Activated CD8-positive, alpha-beta memory T cell treated with anti-CD3 and anti-CD28 coated beads, Interleukin-2, amount 50 U/mL, for 48 hours (primary cell): ENCODE measurements at regions not wholly inside any gene's neighbourhood (a gene's known extent, or its start where the extent isn't known, plus 50 kb on each side); places are given as distances from the start of the nearest gene placed in this dataset.
"Not testable (repeated sequence)": the region's sequence is repeated elsewhere in the genome, so short reads cannot be mapped to it uniquely, and the experiment has no call there.

Experiments used
- DNase-seq: peaks from one replicate; pipeline ENCODE4 v3.0.0-alpha.2; 2020

- DNase-seq = no peak
Measured at GRCh38 chr1:14273811-14274210, 324.7 kb upstream of the KAZN start.

GRCh38 chr1:14279891-14280290 lies 318.6 kb upstream of the KAZN start:
- DNase-seq = not testable (repeated sequence)

- DNase-seq = no peak
Measured at GRCh38 chr1:14280909-14281308, 317.6 kb upstream of the KAZN start.

- DNase-seq = no peak
Measured at GRCh38 chr1:14281412-14281811, 317.1 kb upstream of the KAZN start.

GRCh38 chr1:14282707-14283106 lies 315.8 kb upstream of the KAZN start:
- no peak for DNase-seq

- DNase-seq = no peak
Measured at GRCh38 chr1:14285238-14285637, 313.2 kb upstream of the KAZN start.

- DNase-seq = not testable (repeated sequence)
Measured at GRCh38 chr1:14291182-14291581, 307.3 kb upstream of the KAZN start.

- DNase-seq = no peak
Measured at GRCh38 chr1:14292520-14292919, 306.0 kb upstream of the KAZN start.

GRCh38 chr1:14294006-14294405 lies 304.5 kb upstream of the KAZN start:
- DNase-seq = no peak

GRCh38 chr1:14294860-14295536 lies 303.5 kb upstream of the KAZN start:
- DNase-seq = no peak

- DNase-seq = no peak
Measured at GRCh38 chr1:14296795-14297194, 301.7 kb upstream of the KAZN start.

GRCh38 chr1:14297356-14297755 lies 301.1 kb upstream of the KAZN start:
- DNase-seq = no peak

GRCh38 chr1:14298806-14299205 lies 299.7 kb upstream of the KAZN start:
- DNase-seq = no peak

- DNase-seq = no peak
Measured at GRCh38 chr1:14300991-14301703, 297.3 kb upstream of the KAZN start.

- no peak for DNase-seq
Measured at GRCh38 chr1:14301704-14302024, 296.8 kb upstream of the KAZN start.

- no peak for DNase-seq
Measured at GRCh38 chr1:14302025-14302424, 296.5 kb upstream of the KAZN start.

GRCh38 chr1:14303011-14303410 lies 295.5 kb upstream of the KAZN start:
- DNase-seq = no peak

- DNase-seq = no peak
Measured at GRCh38 chr1:14304381-14304865, 294.1 kb upstream of the KAZN start.

- DNase-seq = no peak
Measured at GRCh38 chr1:14308460-14308859, 290.0 kb upstream of the KAZN start.

GRCh38 chr1:14309984-14310383 lies 288.5 kb upstream of the KAZN start:
- DNase-seq = no peak

GRCh38 chr1:14310476-14310875 lies 288.0 kb upstream of the KAZN start:
- no peak for DNase-seq

GRCh38 chr1:14313731-14314431 lies 284.6 kb upstream of the KAZN start:
- DNase-seq = no peak

GRCh38 chr1:14318830-14319229 lies 279.7 kb upstream of the KAZN start:
- DNase-seq = no peak

GRCh38 chr1:14320518-14320917 lies 278.0 kb upstream of the KAZN start:
- DNase-seq = no peak
